Urothelium cell line (cell line): ENCODE measurements at regions not wholly inside any gene's neighbourhood (a gene's known extent, or its start where the extent isn't known, plus 50 kb on each side); places are given as distances from the start of the nearest gene placed in this dataset.
A peak's percentile ranks its signal among the peaks of the same experiment; 100 is the strongest.
"Not testable (repeated sequence)": the region's sequence is repeated elsewhere in the genome, so short reads cannot be mapped to it uniquely, and the experiment has no call there.

Experiments used
- DNase-seq: peaks from one replicate; pipeline ENCODE4 v3.0.0; 2011; ENCODE audit warnings: low spot score, mixed read lengths
- FAIRE-seq: peaks from 2 replicates; lab custom pipeline; 2011; peaks lifted over from hg19 to GRCh38; lab: Jason Lieb, UNC

GRCh38 chr2:5612666-5613065 lies 79.5 kb upstream of the SOX11 start:
- DNase-seq (no peak), FAIRE-seq (no peak)

- DNase-seq (no peak), FAIRE-seq (no peak)
These were observed 76.2 kb upstream of the SOX11 start for GRCh38 chr2:5616019-5616418.

- FAIRE-seq (no peak), DNase-seq (no peak)
These were observed 74.8 kb upstream of the SOX11 start for GRCh38 chr2:5617358-5617757.

GRCh38 chr2:5617796-5618195 lies 74.4 kb upstream of the SOX11 start:
- DNase-seq, result no peak
- no peak for FAIRE-seq

- no peak for DNase-seq
- FAIRE-seq, result no peak
These were observed 73.9 kb upstream of the SOX11 start for GRCh38 chr2:5618271-5618670.

GRCh38 chr2:5625556-5626065 lies 66.6 kb upstream of the SOX11 start:
- FAIRE-seq, DNase-seq: not testable (repeated sequence)

- DNase-seq, result not testable (repeated sequence)
- peak; percentile 98 for FAIRE-seq
These were observed 63.7 kb upstream of the SOX11 start for GRCh38 chr2:5628484-5628883.

- not testable (repeated sequence) for FAIRE-seq, DNase-seq
These were observed 62.7 kb upstream of the SOX11 start for GRCh38 chr2:5629510-5629909.

- not testable (repeated sequence) for FAIRE-seq
These were observed 55.1 kb upstream of the SOX11 start for GRCh38 chr2:5637051-5637450.

More at GRCh38 chr2:5637051-5637450, 55.1 kb upstream of the SOX11 start:
- DNase-seq, result not testable (repeated sequence)
